ENCODE measurements at regions not wholly inside any gene's neighbourhood (a gene's known extent, or its start where the extent isn't known, plus 50 kb on each side); places are given as distances from the start of the nearest gene placed in this dataset.

DNA sequence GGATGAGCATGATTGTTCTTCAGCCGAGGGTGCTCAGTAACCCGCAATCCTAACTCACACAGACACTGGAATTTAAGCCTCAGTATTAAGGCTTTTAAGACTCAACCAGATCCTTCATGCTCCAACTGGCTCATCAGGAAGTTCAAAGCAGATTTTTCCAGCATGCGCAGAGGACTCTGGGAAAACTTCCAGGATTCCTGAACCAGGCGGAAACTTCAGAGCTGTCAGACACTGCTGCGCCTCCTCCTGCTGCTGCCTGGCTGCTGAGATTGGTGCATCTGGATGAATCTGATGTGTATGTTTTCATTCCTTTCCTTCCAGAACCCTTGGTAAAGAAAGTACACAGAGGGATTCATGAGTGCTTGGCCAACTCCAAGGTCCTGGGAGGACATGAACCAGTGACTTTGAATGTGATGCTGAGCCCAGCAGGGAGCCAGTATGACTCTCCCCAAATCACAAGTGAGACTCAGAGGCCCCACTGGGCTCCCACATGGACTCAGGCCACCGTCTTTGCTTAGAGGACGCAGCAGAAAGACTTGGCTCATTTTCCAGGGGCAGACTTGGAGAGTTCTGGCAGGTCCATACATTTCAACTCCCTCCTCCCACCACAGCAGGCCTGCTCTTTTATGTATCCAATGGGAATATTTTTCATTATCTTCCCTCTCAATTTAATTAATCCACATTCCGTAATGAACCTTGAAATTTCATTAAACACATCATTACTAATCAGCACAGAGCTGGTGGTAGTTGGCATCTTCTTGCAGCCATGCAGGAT is 143.5 kb upstream of the HDAC4 start:
- no peak overlapping the region for H3K4me3 ChIP-seq (ENCODE audit: low read length)
- no peaks in the 10 kb centered on the region for H3K27me3 ChIP-seq (ENCODE audit: control insufficient read depth in 1 of 2, insufficient read depth in 2 of 2, low read length in 2 of 2)
- DNase-seq, result no peak
- H3K36me3 Mint-ChIP-seq (ENCODE audit: low read depth), result no peaks in the 10 kb centered on the region
- H3K36me3 ChIP-seq (ENCODE audit: insufficient read depth, low read length), result no peaks in the 10 kb centered on the region
- TF ChIP-seq, protein P1, sequence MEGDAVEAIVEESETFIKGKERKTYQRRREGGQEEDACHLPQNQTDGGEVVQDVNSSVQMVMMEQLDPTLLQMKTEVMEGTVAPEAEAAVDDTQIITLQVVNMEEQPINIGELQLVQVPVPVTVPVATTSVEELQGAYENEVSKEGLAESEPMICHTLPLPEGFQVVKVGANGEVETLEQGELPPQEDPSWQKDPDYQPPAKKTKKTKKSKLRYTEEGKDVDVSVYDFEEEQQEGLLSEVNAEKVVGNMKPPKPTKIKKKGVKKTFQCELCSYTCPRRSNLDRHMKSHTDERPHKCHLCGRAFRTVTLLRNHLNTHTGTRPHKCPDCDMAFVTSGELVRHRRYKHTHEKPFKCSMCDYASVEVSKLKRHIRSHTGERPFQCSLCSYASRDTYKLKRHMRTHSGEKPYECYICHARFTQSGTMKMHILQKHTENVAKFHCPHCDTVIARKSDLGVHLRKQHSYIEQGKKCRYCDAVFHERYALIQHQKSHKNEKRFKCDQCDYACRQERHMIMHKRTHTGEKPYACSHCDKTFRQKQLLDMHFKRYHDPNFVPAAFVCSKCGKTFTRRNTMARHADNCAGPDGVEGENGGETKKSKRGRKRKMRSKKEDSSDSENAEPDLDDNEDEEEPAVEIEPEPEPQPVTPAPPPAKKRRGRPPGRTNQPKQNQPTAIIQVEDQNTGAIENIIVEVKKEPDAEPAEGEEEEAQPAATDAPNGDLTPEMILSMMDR (IDR thresholded peaks at IDR 0.05), result no peak
- POLR2A ChIA-PET, result no interaction called here
- H3K4me1 Mint-ChIP-seq (ENCODE audit: low read depth), result peaks cover 32% of the 10 kb centered on the region
- no peak overlapping the region for H3K4me3 Mint-ChIP-seq
- H3K9me3 Mint-ChIP-seq, result no peaks in the 10 kb centered on the region
- no peak for ATAC-seq (ENCODE audit: poor library complexity)
- intact Hi-C loops (cut with DNase I, micrococcal nuclease), result no loop called here
- peaks cover 0 to 19% of the 10 kb centered on the region in 2 experiments for H3K9me3 ChIP-seq (ENCODE audit: control insufficient read depth in 1 of 2, insufficient read depth in 1 of 2, low read length in 2 of 2)
- peaks cover 23% of the 10 kb centered on the region for H3K4me1 ChIP-seq (ENCODE audit: insufficient read depth, low read length)
- no peak overlapping the region for H3K27ac Mint-ChIP-seq
- H3K27me3 Mint-ChIP-seq, result peaks cover 5% of the 10 kb centered on the region
- CTCF ChIA-PET, result no interaction called here
- H3K27ac ChIP-seq (ENCODE audit: low read depth in 1 of 2, low read length in 2 of 2), result no peak overlapping the region

DNA sequence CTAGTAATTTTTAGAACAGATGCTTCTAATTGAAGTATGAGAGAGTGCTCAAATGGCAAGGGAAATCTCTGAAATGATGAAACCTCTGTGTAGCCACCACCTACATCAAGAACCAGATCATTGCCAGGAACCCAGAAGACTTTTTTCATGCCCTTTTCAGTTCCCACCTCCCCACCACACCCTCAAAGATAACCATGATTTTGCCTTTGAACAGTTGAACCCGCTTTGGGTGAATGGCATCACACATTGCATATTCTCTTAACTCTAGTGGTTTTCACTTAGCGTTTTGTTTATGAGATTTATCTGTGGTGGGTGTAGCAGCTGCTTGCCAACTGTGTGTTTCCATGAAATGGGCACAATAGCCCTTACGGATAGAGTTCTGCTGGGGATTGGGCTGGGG is 142.9 kb upstream of the HDAC4 start:
- H3K27ac Mint-ChIP-seq, result no peak overlapping the region
- H3K36me3 Mint-ChIP-seq (ENCODE audit: low read depth), result no peaks in the 10 kb centered on the region
- H3K9me3 Mint-ChIP-seq, result no peaks in the 10 kb centered on the region
- ATAC-seq (ENCODE audit: poor library complexity) (no peak), DNase-seq (no peak)
- no peak overlapping the region for H3K4me3 Mint-ChIP-seq
- peaks cover 5% of the 10 kb centered on the region for H3K27me3 Mint-ChIP-seq
- H3K4me1 Mint-ChIP-seq (ENCODE audit: low read depth), result peaks cover 26% of the 10 kb centered on the region
- CTCF ChIA-PET, result no interaction called here
- POLR2A ChIA-PET, result no interaction called here
- Histone ChIP-seq H3K4me3 (ENCODE audit: low read length) (no peak overlapping the region), H3K4me1 (ENCODE audit: insufficient read depth, low read length) (peaks cover 18% of the 10 kb centered on the region), H3K36me3 (ENCODE audit: insufficient read depth, low read length) (no peaks in the 10 kb centered on the region), H3K27me3 (ENCODE audit: control insufficient read depth in 1 of 2, insufficient read depth in 2 of 2, low read length in 2 of 2) (no peaks in the 10 kb centered on the region), H3K27ac (ENCODE audit: low read depth in 1 of 2, low read length in 2 of 2) (no peak overlapping the region), H3K9me3 (ENCODE audit: control insufficient read depth in 1 of 2, insufficient read depth in 1 of 2, low read length in 2 of 2) (peaks cover 0 to 19% of the 10 kb centered on the region in 2 experiments)
- TF ChIP-seq, protein P1 (IDR thresholded peaks at IDR 0.05), result no peak
- intact Hi-C loops (cut with DNase I, micrococcal nuclease), result no loop called here

DNA sequence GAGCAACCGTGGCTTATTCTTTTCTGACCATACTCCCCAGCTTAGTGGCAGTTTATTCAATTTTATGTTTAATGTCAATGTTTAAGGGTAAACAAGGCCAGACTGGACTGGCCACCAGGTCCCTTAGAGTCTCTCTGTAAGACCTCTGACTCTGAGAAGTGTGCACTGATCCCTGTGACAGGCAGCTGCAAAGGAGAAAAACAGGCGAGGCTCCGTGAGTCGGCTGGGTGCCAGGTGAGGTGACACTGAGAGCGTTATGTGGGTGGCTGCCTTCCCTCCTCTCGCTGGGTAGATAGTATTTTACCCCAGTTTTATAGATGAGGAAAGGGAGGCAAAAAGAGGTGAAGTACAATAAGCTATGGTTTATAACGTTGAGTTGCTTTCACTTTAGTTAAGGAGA is 139.4 kb upstream of the HDAC4 start:
- intact Hi-C loops (cut with DNase I, micrococcal nuclease), result no loop called here
- Histone ChIP-seq H3K27me3 (ENCODE audit: control insufficient read depth in 1 of 2, insufficient read depth in 2 of 2, low read length in 2 of 2) (no peaks in the 10 kb centered on the region), H3K27ac (ENCODE audit: low read depth in 1 of 2, low read length in 2 of 2) (no peak overlapping the region), H3K9me3 (ENCODE audit: control insufficient read depth in 1 of 2, insufficient read depth in 1 of 2, low read length in 2 of 2) (peaks cover 0 to 16% of the 10 kb centered on the region in 2 experiments), H3K4me3 (ENCODE audit: low read length) (no peak overlapping the region), H3K4me1 (ENCODE audit: insufficient read depth, low read length) (peaks cover 5% of the 10 kb centered on the region), H3K36me3 (ENCODE audit: insufficient read depth, low read length) (no peaks in the 10 kb centered on the region)
- no peak overlapping the region for H3K4me3 Mint-ChIP-seq
- peaks cover 2% of the 10 kb centered on the region for H3K9me3 Mint-ChIP-seq
- no peak overlapping the region for H3K27ac Mint-ChIP-seq
- POLR2A ChIA-PET, result no interaction called here
- ATAC-seq (ENCODE audit: poor library complexity) (no peak), DNase-seq (no peak)
- TF ChIP-seq, protein P1 (IDR thresholded peaks at IDR 0.05), result no peak
- no peaks in the 10 kb centered on the region for H3K36me3 Mint-ChIP-seq (ENCODE audit: low read depth)
- no peaks in the 10 kb centered on the region for H3K27me3 Mint-ChIP-seq
- CTCF ChIA-PET, result no interaction called here
- peaks cover 7% of the 10 kb centered on the region for H3K4me1 Mint-ChIP-seq (ENCODE audit: low read depth)
